Head of caudate nucleus (tissue), 42 donors: ENCODE measurements at regions not wholly inside any gene's neighbourhood (a gene's known extent, or its start where the extent isn't known, plus 50 kb on each side); places are given as distances from the start of the nearest gene placed in this dataset.

Source experiments
- DNase-seq, 42 donors: peaks; one replicate each; pipeline versions ENCODE4 v3.0.0 to v3.0.0-alpha.2; 2020 to 2021; ENCODE audit warnings: mixed read lengths in 7 of 42
- intact Hi-C: fragments of 100-400 bp; cut with DNase I; formaldehyde crosslinking; loops from one replicate; pipeline ENCODE4 v1.15.0; 2022

DNA sequence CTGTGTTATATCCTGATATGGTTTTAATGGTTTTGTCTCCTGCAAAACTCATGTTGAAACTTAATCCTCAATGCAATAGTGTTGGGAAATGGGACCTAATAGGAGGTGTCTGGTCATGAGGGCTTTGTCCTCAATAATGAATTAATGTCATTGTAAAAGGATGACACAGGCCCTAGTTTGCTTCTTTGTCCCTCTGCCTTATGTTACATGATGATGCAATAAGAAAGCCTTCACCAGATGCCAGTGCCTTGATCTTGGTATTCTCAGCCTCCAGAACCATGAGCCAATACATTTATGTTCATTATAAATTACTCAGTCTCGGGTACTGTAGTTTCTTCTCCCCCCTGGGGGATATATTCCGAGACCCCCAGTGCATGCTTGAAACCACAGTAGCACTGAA lies 1247.4 kb upstream of the SORCS1 start:
- intact Hi-C loops = no loop called here

DNA sequence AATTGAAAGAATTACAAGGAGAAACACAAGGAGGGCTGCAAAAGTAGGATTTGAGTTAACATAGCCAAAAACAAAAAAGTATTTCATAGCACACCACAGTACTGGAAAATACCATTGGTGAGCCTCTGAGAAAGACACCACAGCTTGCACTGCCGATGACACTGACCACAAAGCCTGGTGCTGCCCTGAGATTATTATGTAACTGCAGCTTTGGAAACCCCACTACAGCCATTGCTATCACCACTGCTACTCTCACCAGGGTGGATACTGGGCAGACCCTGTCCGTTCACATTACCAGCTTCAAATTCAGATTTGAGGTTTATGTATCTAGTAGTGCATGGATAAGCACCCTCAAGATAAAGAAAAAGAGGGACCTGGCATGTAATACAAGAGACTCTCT lies 1246.7 kb upstream of the SORCS1 start:
- intact Hi-C loops = no loop called here
- DNase-seq = no peak

More for the DNA sequence above, 1247.4 kb upstream of the SORCS1 start:
- DNase-seq = no peak

DNA sequence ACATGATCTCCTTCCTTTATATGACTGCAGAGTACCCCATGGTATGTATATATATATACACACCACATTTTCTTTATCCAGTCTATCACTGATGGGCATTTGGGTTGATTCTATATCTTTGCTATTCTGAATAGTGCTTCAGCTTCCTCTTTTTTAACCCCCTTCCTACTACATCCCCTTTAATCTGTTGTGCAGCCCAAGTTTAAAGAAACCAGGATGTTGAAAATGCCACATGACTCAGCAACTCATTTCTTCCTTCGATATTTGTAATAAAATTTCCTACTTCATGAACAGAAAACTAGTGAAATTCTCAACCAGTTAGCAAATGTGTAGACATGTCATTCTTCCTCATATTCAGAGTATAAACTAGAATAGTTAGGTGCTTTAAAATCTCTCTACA lies 1245.7 kb upstream of the SORCS1 start:
- intact Hi-C loops = no loop called here
- DNase-seq = no peak

DNA sequence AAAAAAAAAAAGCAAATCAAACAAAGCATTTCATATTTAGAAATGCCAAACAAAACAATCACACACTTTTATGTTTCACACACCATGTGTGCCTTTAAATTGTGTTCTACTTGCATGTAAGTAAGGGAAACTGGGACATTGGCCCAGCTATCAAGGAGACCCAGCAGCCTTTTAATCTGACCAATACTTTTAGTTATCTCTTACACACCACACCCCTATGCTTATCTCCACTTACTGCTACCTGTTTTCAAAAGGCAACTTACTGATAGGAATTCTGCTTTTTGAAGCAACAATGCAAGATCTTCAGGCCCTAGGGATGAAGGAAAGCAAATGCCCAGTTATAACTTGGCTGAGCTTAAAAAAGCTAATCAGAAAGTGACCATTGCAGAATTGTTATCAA lies 1244.8 kb upstream of the SORCS1 start:
- DNase-seq = no peak
- intact Hi-C loops = no loop called here

DNA sequence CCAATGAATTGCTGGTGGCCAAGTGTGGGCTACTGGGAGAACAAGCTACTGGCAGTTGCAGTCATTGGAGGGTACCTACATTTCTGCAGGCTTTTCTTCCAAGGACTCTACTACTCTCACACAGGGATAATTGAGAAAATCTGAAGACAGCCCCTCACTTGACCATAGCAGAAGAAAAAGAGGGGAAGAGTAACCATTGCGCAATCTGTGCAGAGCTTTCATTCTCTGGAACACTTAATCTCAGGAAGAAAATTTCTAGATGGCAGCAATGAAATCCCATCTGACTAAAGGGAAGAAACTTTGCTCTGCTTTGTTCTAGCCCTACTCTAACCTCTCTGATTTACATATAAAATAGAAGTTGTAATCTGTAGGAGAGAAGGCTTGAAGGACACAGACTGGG lies 1239.6 kb upstream of the SORCS1 start:
- intact Hi-C loops = no loop called here

DNA sequence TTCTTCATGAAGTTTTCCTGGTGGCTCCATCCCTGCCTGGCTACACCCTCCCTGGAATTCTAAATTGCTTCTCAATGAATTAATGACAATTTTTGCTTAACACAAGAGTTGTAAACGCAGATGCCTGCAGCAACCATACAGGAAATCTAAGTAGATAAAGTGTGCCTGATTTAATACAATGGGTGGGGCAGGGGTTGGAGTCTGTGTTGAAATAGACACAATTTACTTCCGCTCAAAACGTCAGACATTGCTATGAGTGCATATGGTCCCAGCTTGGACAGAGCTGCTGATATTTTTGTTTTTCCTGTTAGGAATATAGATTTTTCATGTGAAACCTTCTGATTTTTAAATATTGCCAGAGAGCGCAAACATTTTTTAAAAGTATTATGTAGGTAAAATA lies 1235.0 kb upstream of the SORCS1 start:
- no peak for DNase-seq
- intact Hi-C loops = no loop called here

More for the DNA sequence above, 1239.6 kb upstream of the SORCS1 start:
- DNase-seq = no peak

DNA sequence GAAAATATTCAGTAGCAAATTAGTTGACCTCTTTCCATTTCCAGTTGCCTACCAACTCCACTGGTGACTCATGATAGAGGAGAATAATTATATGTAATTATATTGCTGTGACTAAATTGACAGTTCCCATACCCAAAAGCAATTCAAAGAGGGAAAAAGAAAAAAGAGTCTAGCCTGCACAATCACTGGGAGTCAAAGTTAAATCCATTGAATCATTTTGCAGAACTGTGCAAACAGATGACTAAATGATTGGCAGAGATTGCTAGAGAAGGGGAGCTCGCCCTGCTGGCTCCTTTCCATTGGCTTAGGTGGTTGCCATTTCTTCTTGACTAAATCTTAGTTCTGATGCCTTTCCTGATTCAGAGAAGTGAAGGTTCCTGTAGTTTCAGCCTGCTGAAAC lies 1228.6 kb upstream of the SORCS1 start:
- intact Hi-C loops = no loop called here
- DNase-seq = peak in 31 of 42 donors; percentile 2 to 69 (median 23)

DNA sequence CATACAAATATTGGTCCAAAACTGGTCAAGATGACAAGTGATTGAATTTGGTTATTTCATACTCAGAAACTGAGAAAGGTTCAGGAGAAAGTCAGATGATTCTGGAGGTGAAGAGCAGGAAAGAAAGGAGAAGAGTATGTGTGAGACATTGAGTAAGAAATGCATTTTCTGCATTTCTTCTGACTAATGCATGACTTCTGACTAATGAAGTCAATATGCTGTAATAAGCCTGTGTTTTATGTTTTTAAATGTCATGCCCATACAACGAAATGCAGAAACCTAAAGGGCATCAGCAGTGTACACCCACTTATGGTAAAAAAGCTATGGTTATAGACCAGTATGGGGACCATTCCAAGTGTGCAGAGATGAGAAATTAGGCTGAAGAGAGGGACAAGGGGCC lies 1227.8 kb upstream of the SORCS1 start:
- no peak for DNase-seq
- intact Hi-C loops = no loop called here

DNA sequence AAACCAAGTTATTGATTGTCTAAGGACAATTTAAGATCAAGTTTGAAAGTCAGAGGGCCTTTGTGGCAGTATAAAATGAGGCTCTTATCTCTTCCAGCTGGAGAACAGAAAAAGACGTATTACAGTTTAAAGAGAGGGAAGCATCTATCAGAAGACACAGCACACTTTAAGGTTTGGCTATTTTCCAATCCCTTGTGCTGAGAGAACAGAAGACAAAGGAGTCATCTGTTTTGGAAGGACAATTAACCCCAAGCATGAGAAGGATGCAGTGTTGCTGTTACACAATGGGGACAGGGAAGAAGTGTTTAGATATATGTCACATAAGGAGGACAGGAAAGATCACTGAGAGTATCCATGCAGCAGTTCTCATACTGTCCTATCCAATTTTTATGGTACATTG lies 1224.2 kb upstream of the SORCS1 start:
- DNase-seq = no peak
- intact Hi-C loops = no loop called here

DNA sequence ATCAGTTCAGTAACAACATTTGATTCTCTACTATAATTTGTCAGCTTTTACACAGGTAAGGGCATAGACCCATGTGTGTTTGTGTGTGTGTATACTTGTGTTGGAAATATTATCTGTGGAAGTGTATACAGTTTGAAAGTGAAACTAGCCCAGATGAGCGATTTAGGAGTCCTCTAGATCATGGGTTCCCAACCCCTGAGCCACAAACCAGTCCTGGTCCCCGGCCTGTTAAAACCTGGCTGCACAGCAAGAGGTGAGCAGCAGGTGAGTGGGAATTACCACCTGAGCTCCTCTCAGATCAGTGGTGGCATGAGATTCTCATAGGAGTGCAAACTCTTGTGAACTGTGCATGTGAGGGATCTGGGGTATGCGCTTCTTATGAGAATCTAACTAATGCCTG lies 1221.5 kb upstream of the SORCS1 start:
- intact Hi-C loops = no loop called here
- no peak for DNase-seq

DNA sequence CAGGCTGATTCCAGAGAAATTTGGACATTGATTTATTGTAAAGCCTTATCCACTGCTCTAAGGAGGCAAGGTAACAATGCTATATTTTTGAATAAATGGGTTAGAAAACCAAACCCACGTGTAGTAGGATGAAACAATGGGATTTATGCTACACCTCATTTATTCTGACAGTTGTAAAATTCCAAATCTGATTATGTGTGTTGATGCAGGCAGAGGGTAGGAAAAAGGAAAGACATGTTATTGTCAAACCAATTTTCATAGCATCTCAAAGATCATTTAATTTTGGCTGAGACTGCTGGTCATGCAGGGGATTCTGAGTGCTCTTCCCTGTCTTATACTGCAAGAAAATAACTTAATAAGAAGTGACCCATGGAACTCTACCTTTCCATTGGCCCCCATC lies 1219.9 kb upstream of the SORCS1 start:
- DNase-seq = no peak
- intact Hi-C loops = no loop called here

DNA sequence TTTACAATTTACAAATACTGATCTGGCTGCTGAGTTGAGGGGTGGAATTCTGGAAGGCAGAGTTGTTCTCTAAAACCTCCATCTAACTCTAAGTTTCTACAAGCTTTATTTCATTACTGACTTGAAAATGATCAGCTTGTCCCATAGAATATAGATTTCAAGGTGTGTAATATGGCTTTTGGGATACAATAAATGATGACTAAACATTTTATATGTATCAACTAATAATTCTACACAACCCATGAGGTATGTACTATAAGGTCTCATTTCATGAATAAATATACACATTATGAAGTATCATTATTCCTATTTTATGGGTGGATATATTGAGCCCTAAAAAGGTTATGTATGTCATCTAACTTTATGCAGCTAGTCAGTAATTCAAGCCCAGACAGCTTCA lies 1214.3 kb upstream of the SORCS1 start:
- intact Hi-C loops = no loop called here
- DNase-seq = no peak

DNA sequence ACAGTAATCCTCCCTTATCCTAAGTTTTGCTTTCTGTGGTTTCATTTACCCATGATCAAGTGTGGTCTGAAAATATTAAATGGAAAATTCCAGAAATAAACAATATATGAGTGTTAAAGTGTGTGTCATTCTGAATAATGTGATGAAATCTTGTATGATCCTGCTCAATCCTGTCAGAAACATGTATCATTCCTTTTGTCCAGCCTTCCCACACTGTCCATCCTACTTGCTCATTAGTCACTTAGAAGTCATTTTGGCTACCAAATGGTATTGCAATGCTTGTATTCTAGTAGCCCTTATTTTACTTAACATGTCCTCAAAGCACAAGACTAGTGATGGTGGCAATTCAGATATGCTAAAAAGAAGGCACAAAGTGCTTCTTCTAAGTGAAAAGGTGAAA lies 1211.2 kb upstream of the SORCS1 start:
- intact Hi-C loops = no loop called here
- no peak for DNase-seq

DNA sequence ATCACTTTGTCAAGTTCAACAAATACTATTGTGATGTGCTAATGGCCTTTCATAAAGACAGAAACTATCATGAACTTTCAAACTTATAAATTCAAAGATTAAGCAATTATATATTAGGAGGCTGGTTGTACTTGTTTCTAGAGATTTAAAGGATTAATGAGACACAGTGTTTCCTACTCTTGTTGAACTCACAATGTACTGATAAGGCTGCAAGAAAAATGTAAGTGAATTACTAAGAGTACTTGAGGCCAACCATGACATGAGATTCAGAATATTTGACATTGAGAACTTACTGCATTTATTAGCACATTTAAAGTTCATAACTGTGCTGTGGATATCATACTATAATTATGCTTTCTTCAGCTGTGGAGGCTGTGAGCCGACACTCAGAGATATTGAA lies 1210.5 kb upstream of the SORCS1 start:
- intact Hi-C loops = no loop called here

DNA sequence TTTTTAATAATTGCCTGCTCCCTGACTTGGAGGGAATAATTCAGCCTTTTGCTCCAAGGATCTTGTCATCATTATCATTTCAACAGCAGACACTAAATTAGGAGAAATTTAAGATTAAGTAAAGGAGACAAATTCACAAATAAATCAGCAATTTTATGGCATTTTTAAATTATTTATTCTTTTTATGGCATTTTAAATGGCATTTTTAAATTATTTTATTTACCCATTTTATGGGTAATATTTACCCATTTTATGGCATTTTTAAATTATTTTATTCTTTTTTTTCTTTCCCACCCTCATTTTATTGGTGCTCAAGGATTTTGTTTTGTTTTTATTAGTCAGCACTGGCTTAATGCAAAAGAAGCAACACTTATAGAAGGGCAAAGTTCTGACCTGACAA lies 1201.0 kb upstream of the SORCS1 start:
- intact Hi-C loops = no loop called here
- DNase-seq = no peak

More for the DNA sequence above, 1210.5 kb upstream of the SORCS1 start:
- no peak for DNase-seq

DNA sequence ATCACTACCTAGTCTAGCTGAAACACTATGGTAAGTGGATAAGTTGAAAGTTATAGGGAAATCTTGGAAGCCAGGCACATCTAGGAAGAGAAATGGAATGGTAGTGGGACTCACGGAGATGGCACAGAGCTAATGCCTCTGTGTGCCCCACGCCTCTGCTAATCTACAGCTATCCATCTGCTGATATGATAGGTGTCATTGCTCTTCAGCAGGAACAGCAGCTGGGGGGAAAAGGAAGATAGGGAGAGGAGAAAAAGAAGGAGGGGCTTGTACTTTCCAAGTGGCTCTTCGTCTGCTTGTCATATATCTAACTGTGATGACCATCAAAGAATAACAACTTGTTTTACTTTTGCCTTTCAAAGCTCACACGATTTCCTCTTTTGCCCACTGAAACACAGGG lies 1199.1 kb upstream of the SORCS1 start:
- DNase-seq = no peak
- intact Hi-C loops = no loop called here

DNA sequence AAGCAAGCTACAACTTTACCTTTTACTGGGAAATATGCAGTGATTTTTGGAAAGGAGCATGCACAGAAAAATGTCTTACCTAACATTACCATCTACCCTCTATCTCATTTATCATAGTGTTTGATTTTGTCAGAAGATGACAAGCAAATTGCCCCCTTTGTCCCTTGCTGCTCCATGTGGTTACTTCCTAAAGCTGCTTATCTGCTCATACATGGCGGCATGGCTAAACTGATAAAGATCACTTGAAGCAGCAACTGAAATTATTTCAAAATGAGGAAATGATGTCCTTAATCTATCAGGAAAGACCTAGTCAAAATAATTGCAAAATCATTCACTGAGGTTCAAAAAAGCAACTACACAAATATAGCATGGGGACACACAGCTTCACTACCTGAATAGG lies 1198.5 kb upstream of the SORCS1 start:
- no peak for DNase-seq
- intact Hi-C loops = no loop called here

DNA sequence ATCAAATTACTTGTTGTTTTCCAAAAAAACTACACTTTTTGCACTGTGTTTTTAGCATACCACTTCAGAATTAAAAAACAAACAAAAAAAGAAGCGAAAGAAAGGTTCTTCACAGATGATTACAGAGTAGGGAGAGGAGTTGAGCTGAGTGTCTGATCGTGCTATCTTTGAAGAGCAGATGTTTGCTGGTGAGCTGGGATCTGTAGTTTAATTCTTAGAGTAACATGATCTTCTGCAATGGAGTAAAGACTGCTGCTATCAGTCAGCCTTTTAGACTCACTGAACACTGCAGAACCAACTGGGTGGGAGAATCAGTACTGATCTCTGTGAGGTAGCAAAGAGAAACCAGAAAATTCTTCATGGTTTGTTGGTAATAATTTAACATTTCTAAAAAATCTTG lies 1197.8 kb upstream of the SORCS1 start:
- DNase-seq = no peak
- intact Hi-C loops = no loop called here

DNA sequence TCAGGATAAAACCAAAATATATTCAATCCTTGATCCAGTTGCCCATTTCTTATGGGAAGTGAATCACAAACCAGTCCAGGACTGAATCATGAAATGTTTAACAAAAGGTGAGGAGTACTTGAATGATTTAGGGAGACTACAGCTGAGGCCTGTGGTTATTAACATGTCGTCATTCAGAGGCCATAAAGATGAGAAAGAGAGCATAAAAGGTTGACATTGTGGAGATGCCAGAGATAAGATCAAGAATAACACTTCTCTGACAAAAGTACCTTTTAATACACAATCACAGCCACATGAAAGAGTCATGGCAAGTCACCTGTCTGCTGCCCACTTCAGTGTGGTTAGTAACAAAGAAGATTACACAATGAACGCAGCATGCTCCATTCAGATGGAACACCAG lies 1195.7 kb upstream of the SORCS1 start:
- intact Hi-C loops = no loop called here
- DNase-seq = no peak

DNA sequence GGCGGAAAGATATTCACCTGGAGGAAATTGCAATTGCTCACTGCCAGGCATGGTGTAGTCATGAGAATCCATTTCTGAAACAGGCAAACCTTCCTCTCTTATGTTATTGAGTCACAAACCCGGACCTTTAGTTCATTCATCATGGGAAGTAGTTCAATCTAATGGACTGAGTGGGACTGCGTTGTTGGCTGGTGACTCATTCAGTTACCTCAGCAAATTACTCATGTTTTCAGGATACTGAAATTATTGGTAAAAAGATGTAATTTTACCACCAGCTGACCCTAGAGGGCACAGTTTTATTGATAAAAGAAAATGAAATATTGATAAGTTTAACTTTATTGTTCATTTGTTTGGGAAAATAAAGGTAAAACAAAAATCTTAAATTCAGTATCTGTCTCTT lies 1194.4 kb upstream of the SORCS1 start:
- intact Hi-C loops = no loop called here
- DNase-seq = peak in 16 of 42 donors; percentile 4 to 56 (median 14)

DNA sequence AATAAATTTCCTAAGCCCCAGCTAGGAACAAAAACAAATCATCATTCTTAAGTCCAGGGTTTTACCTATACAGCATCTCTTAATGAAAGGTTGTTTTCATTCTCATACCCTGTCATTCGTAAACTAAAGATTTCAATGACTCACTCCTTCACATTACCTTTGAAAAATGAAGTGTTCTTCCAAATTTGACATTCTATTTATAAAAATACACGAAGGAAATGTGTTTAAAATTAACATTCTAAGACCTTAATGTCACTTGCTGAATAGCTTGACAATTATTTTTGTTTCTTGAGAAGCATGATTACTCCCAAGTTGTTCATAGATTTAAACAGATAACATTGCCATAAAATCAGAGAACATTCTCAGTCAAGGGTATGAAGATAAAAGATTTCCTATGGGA lies 1188.3 kb upstream of the SORCS1 start:
- no peak for DNase-seq

DNA sequence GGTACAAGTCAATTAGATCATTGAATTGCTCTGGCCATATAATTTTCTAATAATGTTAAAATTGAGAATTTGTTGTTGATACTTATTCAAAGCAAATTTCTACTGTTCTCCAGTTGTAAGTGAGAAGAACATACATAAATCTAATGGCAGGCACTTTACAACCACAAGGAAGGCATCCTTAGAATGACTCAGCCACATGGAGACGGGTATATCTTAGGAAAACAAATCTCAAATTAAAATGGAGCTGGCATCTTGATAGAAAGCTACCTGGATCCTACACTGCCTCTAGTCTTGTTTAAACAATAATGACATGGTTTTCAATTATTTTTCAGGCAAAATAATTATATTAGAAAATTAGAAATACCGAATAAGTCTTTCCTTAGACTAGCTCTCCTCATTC lies 1183.7 kb upstream of the SORCS1 start:
- intact Hi-C loops = no loop called here
- no peak for DNase-seq

More for the DNA sequence above, 1188.3 kb upstream of the SORCS1 start:
- intact Hi-C loops = no loop called here
